Lower leg skin (tissue), 3 donors: ENCODE measurements at regions not wholly inside any gene's neighbourhood (a gene's known extent, or its start where the extent isn't known, plus 50 kb on each side); places are given as distances from the start of the nearest gene placed in this dataset.

Source experiments
- CTCF ChIP-seq, 3 donors: fragments of 450-650 bp; IDR thresholded peaks; one replicate each; pipeline ENCODE4 v1.5.1; 2016; ENCODE audit warnings: antibody characterized with exemption in 3 of 3, mild to moderate bottlenecking in 3 of 3, moderate library complexity in 2 of 3
- POLR2A ChIP-seq, 2 donors: fragments of 450-650 bp; IDR thresholded peaks; one replicate each; pipeline ENCODE4 v1.6.1; 2016 to 2017; ENCODE audit warnings: antibody characterized with exemption in 2 of 2, mild to moderate bottlenecking in 1 of 2, moderate library complexity in 1 of 2

GRCh38 chr9:13552606-13553215, 273.2 kb upstream of the MPDZ start:
- TF ChIP-seq CTCF (IDR thresholded peaks at IDR 0.05): no peak
- no peak for TF ChIP-seq POLR2A (IDR thresholded peaks at IDR 0.05)
